ENCODE measurements at regions not wholly inside any gene's neighbourhood (a gene's known extent, or its start where the extent isn't known, plus 50 kb on each side); places are given as distances from the start of the nearest gene placed in this dataset.
A peak's percentile ranks its signal among the peaks of the same experiment; 100 is the strongest.
"Not testable (repeated sequence)": the region's sequence is repeated elsewhere in the genome, so short reads cannot be mapped to it uniquely, and the experiment has no call there.

- DNase-seq: no peak
Measured at GRCh38 chr14:53655080-53655785, 301.4 kb downstream of the BMP4 start.

GRCh38 chr14:53652068-53652467 is 304.6 kb downstream of the BMP4 start:
- no peak for DNase-seq

- no peak for DNase-seq
Measured at GRCh38 chr14:53651096-53651740, 305.4 kb downstream of the BMP4 start.

- DNase-seq: no peak
Measured at GRCh38 chr14:53646925-53647324, 309.7 kb downstream of the BMP4 start.

- no peak for DNase-seq
Measured at GRCh38 chr14:53640695-53641094, 315.9 kb downstream of the BMP4 start.

GRCh38 chr14:53638966-53639365 is 317.7 kb downstream of the BMP4 start:
- no peak for DNase-seq

- no peak for DNase-seq
Measured at GRCh38 chr14:53634793-53635192, 321.8 kb downstream of the BMP4 start.

- no peak for DNase-seq
Measured at GRCh38 chr14:53630336-53630735, 326.3 kb downstream of the BMP4 start.

GRCh38 chr14:53628732-53629430 is 327.7 kb downstream of the BMP4 start:
- no peak for DNase-seq

GRCh38 chr14:53628261-53628660 is 328.4 kb downstream of the BMP4 start:
- no peak for DNase-seq

GRCh38 chr14:53626761-53627160 is 329.9 kb downstream of the BMP4 start:
- no peak for DNase-seq

GRCh38 chr14:53622447-53622846 is 334.2 kb downstream of the BMP4 start:
- no peak for DNase-seq

GRCh38 chr14:53621921-53622320 is 334.7 kb downstream of the BMP4 start:
- DNase-seq: no peak

GRCh38 chr14:53621433-53621832 is 335.2 kb downstream of the BMP4 start:
- DNase-seq: no peak

GRCh38 chr14:53620890-53621289 is 335.7 kb downstream of the BMP4 start:
- DNase-seq: no peak

- DNase-seq: no peak
Measured at GRCh38 chr14:53620317-53620716, 336.3 kb downstream of the BMP4 start.

- no peak for DNase-seq
Measured at GRCh38 chr14:53619691-53620231, 336.9 kb downstream of the BMP4 start.

GRCh38 chr14:53616536-53616935 is 340.1 kb downstream of the BMP4 start:
- not testable (repeated sequence) for DNase-seq

GRCh38 chr14:53615252-53615651 is 341.4 kb downstream of the BMP4 start:
- no peak for DNase-seq

- DNase-seq: peak in 1 of 2 donors; percentile 13
Measured at GRCh38 chr14:53613404-53614253, 343.0 kb downstream of the BMP4 start.

- no peak for DNase-seq
Measured at GRCh38 chr14:53610947-53611346, 345.7 kb downstream of the BMP4 start.

- DNase-seq: no peak
Measured at GRCh38 chr14:53609009-53609408, 347.6 kb downstream of the BMP4 start.

- no peak for DNase-seq
Measured at GRCh38 chr14:53608369-53608768, 348.3 kb downstream of the BMP4 start.
